ENCODE measurements at regions not wholly inside any gene's neighbourhood (a gene's known extent, or its start where the extent isn't known, plus 50 kb on each side); places are given as distances from the start of the nearest gene placed in this dataset.

- no peak for DNase-seq (ENCODE audit: extremely low spot score)
- POLR2A ChIA-PET, result no interaction called here
- CTCF ChIA-PET, result interaction anchor here (1.7 kb wide), 2 partner anchors 9 to 27 kb away, joined by 4 to 6 read pairs; no protein-coding TSS in a partner anchor
- no peak for TF ChIP-seq CTCF (IDR thresholded peaks at IDR 0.05; ENCODE audit: control extremely low read depth, extremely low read depth, low read depth, missing control alignments)
Observed at GRCh38 chr4:8526363-8526855, 53.8 kb upstream of the GPR78 start.

- DNase-seq (ENCODE audit: extremely low spot score), result no peak
Observed at GRCh38 chr4:8528713-8529112, 51.5 kb upstream of the GPR78 start.

More at GRCh38 chr4:8528713-8529112, 51.5 kb upstream of the GPR78 start:
- TF ChIP-seq CTCF (IDR thresholded peaks at IDR 0.05; ENCODE audit: control extremely low read depth, extremely low read depth, low read depth, missing control alignments), result no peak
- POLR2A ChIA-PET, result no interaction called here
- CTCF ChIA-PET, result interaction anchor here (1.6 kb wide), 1 partner anchor 8 kb away, joined by 3 read pairs; no protein-coding TSS in a partner anchor
